IMR-90 (cell line): ENCODE measurements at regions not wholly inside any gene's neighbourhood (a gene's known extent, or its start where the extent isn't known, plus 50 kb on each side); places are given as distances from the start of the nearest gene placed in this dataset.

Experiments
- ATAC-seq: fragments of 200-7000 bp; cut with Tn5 transposase; 2 replicates; pipeline ENCODE4 v1.9.1; 2020; ENCODE audit warnings: low read depth, mild to moderate bottlenecking, moderate library complexity
- BruUV-seq: library from RNA; stranded (reverse); fragments of 400-500 nt; replicated peaks from 2 replicates; lab custom pipeline; 2021; lab: Mats Ljungman, UMichigan
- CTCF ChIA-PET: fragments of 300-600 bp; formaldehyde crosslinking; extraction: SDS; loops from one replicate; lab custom pipeline; 2021; ENCODE audit warnings: antibody characterized with exemption; lab: Yijun Ruan, JAX
- POLR2A ChIA-PET: fragments of 300-600 bp; sonication (Branson Sonifier 250); formaldehyde crosslinking; loops from one replicate; lab custom pipeline; 2022; ENCODE audit warnings: antibody characterized with exemption; ENCODE audit not compliant: unreplicated experiment; lab: Charles Lee
- DNase-seq: peaks from one replicate; pipeline ENCODE4 v3.0.0; 2013
- H2AFZ ChIP-seq: replicated peaks from 2 replicates; pipeline ENCODE3; 2013; ENCODE audit warnings: low read length, mild to moderate bottlenecking; ENCODE audit not compliant: poor library complexity
- H2AK5ac ChIP-seq: 2 replicates; pipeline ENCODE4 v1.6.1; 2013; ENCODE audit warnings: low read depth, low read length, inconsistent platforms
- H2AK9ac ChIP-seq: replicated peaks from 2 replicates; pipeline ENCODE3; 2013; ENCODE audit warnings: mild to moderate bottlenecking, low read depth, low read length, moderate library complexity; ENCODE audit not compliant: poor library complexity
- H2BK120ac ChIP-seq: 2 replicates; pipeline ENCODE4 v1.6.1; 2013; ENCODE audit warnings: low read depth, low read length, inconsistent platforms
- H2BK15ac ChIP-seq: 3 replicates; pipeline ENCODE4 v1.6.1; 2013; ENCODE audit warnings: low read depth, low read length, inconsistent platforms
- H2BK20ac ChIP-seq: 2 replicates; pipeline ENCODE4 v1.6.1; 2013; ENCODE audit warnings: low read depth, mild to moderate bottlenecking, inconsistent platforms, low read length, moderate library complexity
- H2BK5ac ChIP-seq: 2 replicates; pipeline ENCODE4 v1.6.1; 2013; ENCODE audit warnings: mild to moderate bottlenecking, low read depth, low read length, inconsistent platforms; ENCODE audit not compliant: poor library complexity, severe bottlenecking
- H3K14ac ChIP-seq: replicated peaks from 2 replicates; pipeline ENCODE4 v1.6.1; 2013; ENCODE audit warnings: low read depth, low read length, inconsistent platforms
- H3K18ac ChIP-seq: 2 replicates; pipeline ENCODE4 v1.6.1; 2013; ENCODE audit warnings: low read depth, low read length, control low read depth
- H3K23ac ChIP-seq: 2 replicates; pipeline ENCODE4 v1.6.1; 2013; ENCODE audit warnings: low read depth, low read length, inconsistent platforms
- H3K27ac ChIP-seq: 2 replicates; pipeline ENCODE4 v1.5.1; 2013; ENCODE audit warnings: mild to moderate bottlenecking, control low read depth, low read length; ENCODE audit not compliant: insufficient read depth
- H3K27me3 ChIP-seq: 2 replicates; pipeline ENCODE4 v1.6.1; 2013; ENCODE audit warnings: low read length; ENCODE audit not compliant: control insufficient read depth, insufficient read depth
- H3K36me3 ChIP-seq: 2 replicates; pipeline ENCODE4 v1.6.1; 2013; ENCODE audit warnings: low read length, mixed read lengths; ENCODE audit not compliant: control insufficient read depth, insufficient read depth
- H3K4ac ChIP-seq: 2 replicates; pipeline ENCODE4 v1.6.1; 2013; ENCODE audit warnings: low read depth, low read length, inconsistent platforms
- H3K4me1 ChIP-seq: 2 replicates; pipeline ENCODE4 v1.6.1; 2013; ENCODE audit warnings: low read length, mixed read lengths; ENCODE audit not compliant: control insufficient read depth, insufficient read depth
- H3K4me2 ChIP-seq: 2 replicates; pipeline ENCODE4 v1.6.1; 2013; ENCODE audit warnings: low read depth, mild to moderate bottlenecking, control low read depth, low read length, moderate library complexity
- H3K4me3 ChIP-seq: 2 replicates; pipeline ENCODE4 v1.5.1; 2013; ENCODE audit warnings: low read depth, mild to moderate bottlenecking, control low read depth, low read length, moderate library complexity; ENCODE audit not compliant: insufficient read depth
- H3K56ac ChIP-seq: 2 replicates; pipeline ENCODE4 v1.6.1; 2013; ENCODE audit warnings: low read length, inconsistent platforms; ENCODE audit not compliant: insufficient read depth; ENCODE audit errors: extremely low read depth
- H3K79me1 ChIP-seq, 2 experiments: 2 replicates each; pipeline ENCODE4 v1.6.1; 2013; ENCODE audit warnings: low read length in 2 of 2, inconsistent platforms in 1 of 2, low read depth in 1 of 2
- H3K9ac ChIP-seq: 2 replicates; pipeline ENCODE4 v1.6.1; 2013; ENCODE audit warnings: low read depth, low read length, control low read depth
- H3K9me1 ChIP-seq: 2 replicates; pipeline ENCODE4 v1.6.1; 2013; ENCODE audit warnings: low read length, inconsistent platforms; ENCODE audit not compliant: insufficient read depth
- H3K9me3 ChIP-seq: 2 replicates; pipeline ENCODE4 v1.6.1; 2013; ENCODE audit warnings: low read length; ENCODE audit not compliant: control insufficient read depth, insufficient read depth
- H4K20me1 ChIP-seq: 2 replicates; pipeline ENCODE4 v1.6.1; 2013; ENCODE audit warnings: low read length, inconsistent platforms; ENCODE audit not compliant: insufficient read depth
- H4K5ac ChIP-seq: 2 replicates; pipeline ENCODE4 v1.6.1; 2013; ENCODE audit warnings: mild to moderate bottlenecking, low read depth, low read length, control low read depth
- H4K8ac ChIP-seq, 2 experiments: 2 replicates each; pipeline ENCODE4 v1.6.1; 2013; ENCODE audit warnings: low read depth in 2 of 2, low read length in 2 of 2, control low read depth in 1 of 2, inconsistent platforms in 1 of 2
- H4K91ac ChIP-seq: 2 replicates; pipeline ENCODE4 v1.6.1; 2013; ENCODE audit warnings: low read depth, low read length, inconsistent platforms; ENCODE audit not compliant: insufficient read depth
- BHLHE40 ChIP-seq: fragments of 150-350 bp; IDR thresholded peaks from 2 replicates; pipeline ENCODE4 v1.6.1; 2016; ENCODE audit warnings: mild to moderate bottlenecking, low read depth, low read length
- NFE2L2 ChIP-seq: fragments of 150-350 bp; IDR thresholded peaks from 2 replicates; pipeline ENCODE4 v1.6.1; 2016; ENCODE audit warnings: low read depth, mild to moderate bottlenecking, low read length
- RAD21 ChIP-seq: IDR thresholded peaks from 2 replicates; pipeline ENCODE4 v1.6.1; 2012; ENCODE audit warnings: low read length, improper control_type of control experiment
- SMC3 ChIP-seq: fragments of 150-350 bp; IDR thresholded peaks from 2 replicates; pipeline ENCODE4 v1.6.1; 2016; ENCODE audit warnings: low read depth, mild to moderate bottlenecking, antibody characterized with exemption, low read length, moderate library complexity
- WGBS, 2 experiments: methylation state at CpG; one replicate each; pipeline versions ENCODE4 v1.1.5 to v1.1.7; 2013; ENCODE audit warnings: missing lambda C conversion rate in 2 of 2; ENCODE audit not compliant: insufficient read length in 1 of 2; ENCODE audit errors: extremely low coverage in 2 of 2; 5-methylcytosine and 5-hydroxymethylcytosine counted together
- dilution Hi-C: fragments of 300-500 bp; cut with HindIII; formaldehyde crosslinking; loops from one replicate; pipeline ENCODE4 v1.14.3; 2018; ENCODE audit warnings: low sequenced_read_pairs; ENCODE audit not compliant: unreplicated experiment
- in situ Hi-C: fragments of 300-500 bp; cut with MboI; formaldehyde crosslinking; loops from 3 replicates; pipeline ENCODE4 v1.14.3; 2019; ENCODE audit warnings: low sequenced_read_pairs, inconsistent platforms, mixed read lengths
- intact Hi-C: fragments of 100-400 bp; cut with micrococcal nuclease; formaldehyde crosslinking; loops from 2 replicates; pipeline ENCODE4 v1.10.0; 2022
- TF ChIP-seq, protein P1 (sequence below): conservative IDR thresholded peaks from 2 replicates; pipeline ENCODE4 v1.5.1; 2012; ENCODE audit warnings: mild to moderate bottlenecking, low read depth, low read length, improper control_type of control experiment

- DNase-seq (peak; percentile 35), ATAC-seq (peak; percentile 68)
- Histone ChIP-seq H3K14ac (no peak overlapping the region), H3K9me1 (no peaks in the 10 kb centered on the region), H2BK120ac (no peak overlapping the region), H3K27me3 (no peaks in the 10 kb centered on the region), H2BK5ac (no peak overlapping the region), H2BK15ac (no peak overlapping the region), H3K23ac (no peak overlapping the region), H3K27ac (no peak overlapping the region), H2AK5ac (no peak overlapping the region), H3K9ac (no peak overlapping the region), H3K36me3 (no peaks in the 10 kb centered on the region), H3K4me2 (no peak overlapping the region), H4K5ac (no peak overlapping the region), H4K8ac (no peak overlapping the region), H2AK9ac (no peak overlapping the region), H2BK20ac (no peak overlapping the region), H4K20me1 (no peaks in the 10 kb centered on the region), H3K79me1 (no peaks in the 10 kb centered on the region), H2AFZ (no peak overlapping the region), H3K4ac (no peak overlapping the region), H3K4me1 (no peaks in the 10 kb centered on the region), H3K18ac (no peak overlapping the region), H3K9me3 (no peaks in the 10 kb centered on the region), H3K56ac (no peak overlapping the region), H4K91ac (no peak overlapping the region), H3K4me3 (no peak overlapping the region)
- TF ChIP-seq, protein P1, sequence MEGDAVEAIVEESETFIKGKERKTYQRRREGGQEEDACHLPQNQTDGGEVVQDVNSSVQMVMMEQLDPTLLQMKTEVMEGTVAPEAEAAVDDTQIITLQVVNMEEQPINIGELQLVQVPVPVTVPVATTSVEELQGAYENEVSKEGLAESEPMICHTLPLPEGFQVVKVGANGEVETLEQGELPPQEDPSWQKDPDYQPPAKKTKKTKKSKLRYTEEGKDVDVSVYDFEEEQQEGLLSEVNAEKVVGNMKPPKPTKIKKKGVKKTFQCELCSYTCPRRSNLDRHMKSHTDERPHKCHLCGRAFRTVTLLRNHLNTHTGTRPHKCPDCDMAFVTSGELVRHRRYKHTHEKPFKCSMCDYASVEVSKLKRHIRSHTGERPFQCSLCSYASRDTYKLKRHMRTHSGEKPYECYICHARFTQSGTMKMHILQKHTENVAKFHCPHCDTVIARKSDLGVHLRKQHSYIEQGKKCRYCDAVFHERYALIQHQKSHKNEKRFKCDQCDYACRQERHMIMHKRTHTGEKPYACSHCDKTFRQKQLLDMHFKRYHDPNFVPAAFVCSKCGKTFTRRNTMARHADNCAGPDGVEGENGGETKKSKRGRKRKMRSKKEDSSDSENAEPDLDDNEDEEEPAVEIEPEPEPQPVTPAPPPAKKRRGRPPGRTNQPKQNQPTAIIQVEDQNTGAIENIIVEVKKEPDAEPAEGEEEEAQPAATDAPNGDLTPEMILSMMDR = peak; percentile 43
- TF ChIP-seq BHLHE40 (no peak), NFE2L2 (no peak), SMC3 (peak; percentile 23; the same call in 1 of the 2 replicates), RAD21 (peak; percentile 36)
- no CpG with 5 or more reads among the region's 2 CpGs for WGBS, 2 experiments
- dilution Hi-C loops = no loop called here
- intact Hi-C loops = no loop called here
- in situ Hi-C loops = no loop called here
- BruUV-seq = no TSS peak
- CTCF ChIA-PET = interaction anchor here (0.6 to 1.2 kb wide), 4 partner anchors 10 to 251 kb away, joined by 3 to 6 read pairs (median 4); no protein-coding TSS in a partner anchor
- POLR2A ChIA-PET = no interaction called here
Observed at GRCh38 chr6:75546381-75546780, 52.8 kb upstream of the FILIP1 start.
